Osteoblast (primary cell): ENCODE measurements at regions not wholly inside any gene's neighbourhood (a gene's known extent, or its start where the extent isn't known, plus 50 kb on each side); places are given as distances from the start of the nearest gene placed in this dataset.

Experiments used
- DNase-seq: peaks from one replicate; pipeline ENCODE4 v3.0.0; 2011; ENCODE audit warnings: low spot score, mixed read lengths; ENCODE audit not compliant: insufficient read length; ENCODE audit errors: missing footprints
- H2AFZ ChIP-seq: 2 replicates; pipeline ENCODE4 v1.6.0; 2011; ENCODE audit warnings: mild to moderate bottlenecking, low read length
- H3K27ac ChIP-seq: 2 replicates; pipeline ENCODE4 v1.5.1; 2011; ENCODE audit warnings: mild to moderate bottlenecking, low read depth, low read length, moderate library complexity
- H3K27me3 ChIP-seq: 2 replicates; pipeline ENCODE4 v1.6.0; 2012; ENCODE audit warnings: mild to moderate bottlenecking, control low read depth, inconsistent platforms, low read length, moderate library complexity; ENCODE audit not compliant: insufficient read depth
- H3K36me3 ChIP-seq: 2 replicates; pipeline ENCODE4 v1.5.1; 2011; ENCODE audit warnings: mild to moderate bottlenecking, low read length, control low read depth, moderate library complexity; ENCODE audit not compliant: insufficient read depth
- H3K4me1 ChIP-seq: 2 replicates; pipeline ENCODE4 v1.5.1; 2011; ENCODE audit warnings: mild to moderate bottlenecking, low read length, control low read depth, moderate library complexity; ENCODE audit not compliant: insufficient read depth
- H3K4me2 ChIP-seq: 2 replicates; pipeline ENCODE4 v1.6.0; 2011; ENCODE audit warnings: mild to moderate bottlenecking, low read length; ENCODE audit not compliant: insufficient read depth
- H3K4me3 ChIP-seq: fragments of 200-600 bp; sonication (generic); 3 replicates; pipeline ENCODE4 v1.5.1; 2012; ENCODE audit warnings: mild to moderate bottlenecking, low read length, inconsistent platforms; ENCODE audit not compliant: insufficient read depth
- H3K79me2 ChIP-seq: 2 replicates; pipeline ENCODE4 v1.6.0; 2012; ENCODE audit warnings: mild to moderate bottlenecking, low read length, control low read depth, inconsistent platforms; ENCODE audit not compliant: insufficient read depth
- H3K9me3 ChIP-seq: 2 replicates; pipeline ENCODE4 v1.5.1; 2011; ENCODE audit warnings: low read depth, low read length, control low read depth
- H4K20me1 ChIP-seq: 2 replicates; pipeline ENCODE4 v1.6.0; 2012; ENCODE audit warnings: mild to moderate bottlenecking, low read length, control low read depth; ENCODE audit not compliant: insufficient read depth
- CTCF ChIP-seq: IDR thresholded peaks from 2 replicates; pipeline ENCODE4 v1.5.1; 2011; ENCODE audit warnings: mild to moderate bottlenecking, low read depth, low read length, moderate library complexity; ENCODE audit errors: extremely low read depth

- Histone ChIP-seq H3K79me2 (no peaks in the 10 kb centered on the region), H3K27me3 (no peaks in the 10 kb centered on the region), H3K36me3 (no peaks in the 10 kb centered on the region), H3K4me1 (no peaks in the 10 kb centered on the region), H3K27ac (no peak overlapping the region), H3K4me2 (no peak overlapping the region), H4K20me1 (no peaks in the 10 kb centered on the region), H3K9me3 (no peaks in the 10 kb centered on the region), H3K4me3 (no peak overlapping the region), H2AFZ (no peak overlapping the region)
- DNase-seq: no peak
- no peak for TF ChIP-seq CTCF
These were observed 998.8 kb upstream of the PIK3C3 start for GRCh38 chr18:40956213-40956612.

- H3K27ac ChIP-seq: no peak overlapping the region
- H3K4me3 ChIP-seq: no peak overlapping the region
- no peak overlapping the region for H2AFZ ChIP-seq
- no peaks in the 10 kb centered on the region for H4K20me1 ChIP-seq
- no peaks in the 10 kb centered on the region for H3K27me3 ChIP-seq
- H3K4me1 ChIP-seq: no peaks in the 10 kb centered on the region
- no peak for DNase-seq
- no peak overlapping the region for H3K4me2 ChIP-seq
- no peak for TF ChIP-seq CTCF
- H3K36me3 ChIP-seq: no peaks in the 10 kb centered on the region
- no peaks in the 10 kb centered on the region for H3K9me3 ChIP-seq
- H3K79me2 ChIP-seq: no peaks in the 10 kb centered on the region
These were observed 999.7 kb upstream of the PIK3C3 start for GRCh38 chr18:40955351-40955750.

GRCh38 chr18:40949114-40949950 lies 1005.7 kb upstream of the PIK3C3 start:
- H3K27me3 ChIP-seq: no peaks in the 10 kb centered on the region
- H2AFZ ChIP-seq: no peak overlapping the region
- no peaks in the 10 kb centered on the region for H3K79me2 ChIP-seq
- no peak overlapping the region for H3K4me2 ChIP-seq
- no peaks in the 10 kb centered on the region for H3K9me3 ChIP-seq
- no peak for DNase-seq
- no peak for TF ChIP-seq CTCF
- no peaks in the 10 kb centered on the region for H3K36me3 ChIP-seq
- H4K20me1 ChIP-seq: no peaks in the 10 kb centered on the region
- H3K27ac ChIP-seq: no peak overlapping the region
- H3K4me1 ChIP-seq: no peaks in the 10 kb centered on the region
- H3K4me3 ChIP-seq: no peak overlapping the region

GRCh38 chr18:40944576-40944975 lies 1010.5 kb upstream of the PIK3C3 start:
- H3K9me3 ChIP-seq: no peaks in the 10 kb centered on the region
- no peak overlapping the region for H3K27ac ChIP-seq
- no peak overlapping the region for H3K4me3 ChIP-seq
- DNase-seq: no peak
- H3K27me3 ChIP-seq: no peaks in the 10 kb centered on the region
- no peaks in the 10 kb centered on the region for H3K36me3 ChIP-seq
- no peak overlapping the region for H3K4me2 ChIP-seq
- no peak overlapping the region for H2AFZ ChIP-seq
- no peaks in the 10 kb centered on the region for H3K79me2 ChIP-seq
- no peaks in the 10 kb centered on the region for H3K4me1 ChIP-seq
- no peaks in the 10 kb centered on the region for H4K20me1 ChIP-seq
- no peak for TF ChIP-seq CTCF
